ENCODE measurements at regions not wholly inside any gene's neighbourhood (a gene's known extent, or its start where the extent isn't known, plus 50 kb on each side); places are given as distances from the start of the nearest gene placed in this dataset.

DNA sequence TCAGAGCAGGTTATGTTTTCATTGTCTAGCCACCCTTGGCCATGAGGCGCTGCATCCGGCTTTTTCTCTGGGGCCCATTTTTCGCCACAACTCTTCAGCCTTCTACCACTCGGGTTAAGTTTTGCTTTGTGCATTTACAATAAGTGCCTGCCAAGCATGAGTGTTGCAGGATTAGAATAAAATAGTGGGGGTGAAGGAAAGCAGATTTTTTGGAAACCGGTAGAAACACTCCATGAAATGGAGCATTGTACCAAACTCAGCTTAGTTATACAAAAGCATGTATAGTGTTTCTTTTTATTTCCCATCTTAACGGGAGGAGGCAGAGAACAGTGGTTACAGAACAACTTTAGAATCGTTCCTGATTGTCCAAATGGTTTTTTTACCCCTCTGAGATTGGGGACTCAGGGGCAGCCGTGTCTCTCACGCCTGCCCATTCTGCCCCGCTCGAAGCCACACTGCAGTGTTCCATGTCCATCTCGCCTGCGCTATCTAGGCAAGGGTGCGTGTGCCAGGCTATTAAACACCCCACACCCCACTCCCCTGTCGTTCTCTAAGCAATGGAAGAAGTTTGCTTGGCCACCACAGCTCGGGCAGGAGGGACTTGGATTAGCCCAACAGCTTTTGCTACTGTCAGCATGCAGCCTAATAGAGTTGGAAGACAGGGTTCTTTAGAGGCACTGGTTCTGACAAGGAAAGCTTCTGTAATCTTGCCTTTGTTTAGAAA, 268.8 kb upstream of the WWC1 start:
- H3K9ac ChIP-seq (ENCODE audit: insufficient read depth, low read length, poor library complexity, severe bottlenecking) = no peak overlapping the region

DNA sequence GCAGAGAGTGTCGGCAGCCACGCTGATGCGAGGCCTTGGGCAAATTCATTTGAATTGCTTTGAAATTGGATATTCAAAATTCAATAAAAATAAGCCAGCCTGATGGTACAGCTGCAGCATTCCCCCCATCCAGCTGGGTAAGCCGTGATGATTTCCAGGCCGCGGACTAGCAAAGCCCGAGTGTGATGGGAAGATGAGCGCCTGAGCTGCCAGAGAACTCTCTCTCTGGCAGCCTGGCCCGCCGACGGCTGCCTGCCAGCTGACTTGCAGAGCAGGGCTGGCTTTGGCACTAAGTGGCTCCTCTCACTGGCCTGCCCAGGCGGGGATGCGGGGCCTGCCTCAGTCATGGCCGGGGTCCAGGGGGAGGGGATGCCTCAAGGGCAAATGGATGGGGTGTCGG, 268.3 kb upstream of the WWC1 start:
- no peak overlapping the region for H3K4me3 Mint-ChIP-seq
- H4K20me1 ChIP-seq (ENCODE audit: insufficient read depth, low read length) = no peaks in the 10 kb centered on the region
- no peaks in the 10 kb centered on the region for H3K36me3 Mint-ChIP-seq
- H3K4me1 ChIP-seq (ENCODE audit: control insufficient read depth in 1 of 2, insufficient read depth in 2 of 2, low read length in 2 of 2) = no peaks in the 10 kb centered on the region
- no peak overlapping the region for H2AFZ ChIP-seq (ENCODE audit: insufficient read depth, low read depth, low read length, poor library complexity, severe bottlenecking)
- H3K79me2 ChIP-seq (ENCODE audit: insufficient read depth, low read length) = no peaks in the 10 kb centered on the region
- no peaks in the 10 kb centered on the region for H3K9me3 Mint-ChIP-seq
- H3K4me2 ChIP-seq (replicated peaks; ENCODE audit: extremely low read depth, low read length, poor library complexity, severe bottlenecking) = no peak overlapping the region
- no peak overlapping the region for H3K27ac ChIP-seq (ENCODE audit: low read depth in 1 of 2, low read length in 2 of 2)
- peaks cover 4 to 6% of the 10 kb centered on the region in 2 donors for H3K27me3 ChIP-seq (ENCODE audit: control insufficient read depth in 2 of 2, insufficient read depth in 2 of 2, low read length in 2 of 2)
- H3K4me1 Mint-ChIP-seq = no peaks in the 10 kb centered on the region
- H3K9me3 ChIP-seq (replicated peaks in 1 of 2; ENCODE audit: control insufficient read depth in 1 of 2, insufficient read depth in 1 of 2, low read length in 2 of 2) = no peaks in the 10 kb centered on the region
- no peak overlapping the region for H3K4me3 ChIP-seq (replicated peaks in 1 of 3; ENCODE audit: low read depth in 2 of 3, low read length in 3 of 3)
- TF ChIP-seq, protein P1, sequence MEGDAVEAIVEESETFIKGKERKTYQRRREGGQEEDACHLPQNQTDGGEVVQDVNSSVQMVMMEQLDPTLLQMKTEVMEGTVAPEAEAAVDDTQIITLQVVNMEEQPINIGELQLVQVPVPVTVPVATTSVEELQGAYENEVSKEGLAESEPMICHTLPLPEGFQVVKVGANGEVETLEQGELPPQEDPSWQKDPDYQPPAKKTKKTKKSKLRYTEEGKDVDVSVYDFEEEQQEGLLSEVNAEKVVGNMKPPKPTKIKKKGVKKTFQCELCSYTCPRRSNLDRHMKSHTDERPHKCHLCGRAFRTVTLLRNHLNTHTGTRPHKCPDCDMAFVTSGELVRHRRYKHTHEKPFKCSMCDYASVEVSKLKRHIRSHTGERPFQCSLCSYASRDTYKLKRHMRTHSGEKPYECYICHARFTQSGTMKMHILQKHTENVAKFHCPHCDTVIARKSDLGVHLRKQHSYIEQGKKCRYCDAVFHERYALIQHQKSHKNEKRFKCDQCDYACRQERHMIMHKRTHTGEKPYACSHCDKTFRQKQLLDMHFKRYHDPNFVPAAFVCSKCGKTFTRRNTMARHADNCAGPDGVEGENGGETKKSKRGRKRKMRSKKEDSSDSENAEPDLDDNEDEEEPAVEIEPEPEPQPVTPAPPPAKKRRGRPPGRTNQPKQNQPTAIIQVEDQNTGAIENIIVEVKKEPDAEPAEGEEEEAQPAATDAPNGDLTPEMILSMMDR (IDR thresholded peaks at IDR 0.05) = no peak
- no peak overlapping the region for H3K9ac ChIP-seq (ENCODE audit: insufficient read depth, low read length, poor library complexity, severe bottlenecking)
- 93% methylated on average over 11 of the region's 15 CpGs for WGBS (ENCODE audit: insufficient coverage)
- no peak for DNase-seq
- no peaks in the 10 kb centered on the region for H3K36me3 ChIP-seq (replicated peaks in 1 of 2; ENCODE audit: control insufficient read depth in 1 of 2, insufficient read depth in 2 of 2, low read length in 2 of 2)
- H3K27ac Mint-ChIP-seq = no peak overlapping the region
- intact Hi-C loops (cut with micrococcal nuclease) = no loop called here
- peaks cover 0 to 9% (median 7%) of the 10 kb centered on the region in 3 donors for H3K27me3 Mint-ChIP-seq (ENCODE audit: low read depth in 3 of 3)

More for the DNA sequence above, 268.8 kb upstream of the WWC1 start:
- H2AFZ ChIP-seq (ENCODE audit: insufficient read depth, low read depth, low read length, poor library complexity, severe bottlenecking) = no peak overlapping the region
- 90% methylated on average over 14 of the region's 16 CpGs for WGBS (ENCODE audit: insufficient coverage)
- Mint-ChIP-seq H3K9me3 (no peaks in the 10 kb centered on the region), H3K4me1 (no peaks in the 10 kb centered on the region), H3K27me3 (ENCODE audit: low read depth in 3 of 3) (peaks cover 0 to 9% (median 7%) of the 10 kb centered on the region in 3 donors), H3K36me3 (no peaks in the 10 kb centered on the region), H3K27ac (no peak overlapping the region), H3K4me3 (no peak overlapping the region)
- peaks cover 4 to 6% of the 10 kb centered on the region in 2 donors for H3K27me3 ChIP-seq (ENCODE audit: control insufficient read depth in 2 of 2, insufficient read depth in 2 of 2, low read length in 2 of 2)
- no peak for DNase-seq
- no peaks in the 10 kb centered on the region for H3K36me3 ChIP-seq (replicated peaks in 1 of 2; ENCODE audit: control insufficient read depth in 1 of 2, insufficient read depth in 2 of 2, low read length in 2 of 2)
- intact Hi-C loops (cut with micrococcal nuclease) = no loop called here
- H3K79me2 ChIP-seq (ENCODE audit: insufficient read depth, low read length) = no peaks in the 10 kb centered on the region
- H4K20me1 ChIP-seq (ENCODE audit: insufficient read depth, low read length) = no peaks in the 10 kb centered on the region
- H3K4me2 ChIP-seq (replicated peaks; ENCODE audit: extremely low read depth, low read length, poor library complexity, severe bottlenecking) = no peak overlapping the region
- no peak overlapping the region for H3K4me3 ChIP-seq (replicated peaks in 1 of 3; ENCODE audit: low read depth in 2 of 3, low read length in 3 of 3)
- H3K27ac ChIP-seq (ENCODE audit: low read depth in 1 of 2, low read length in 2 of 2) = no peak overlapping the region
- TF ChIP-seq, protein P1 (IDR thresholded peaks at IDR 0.05) = no peak
- H3K9me3 ChIP-seq (replicated peaks in 1 of 2; ENCODE audit: control insufficient read depth in 1 of 2, insufficient read depth in 1 of 2, low read length in 2 of 2) = no peaks in the 10 kb centered on the region
- no peaks in the 10 kb centered on the region for H3K4me1 ChIP-seq (ENCODE audit: control insufficient read depth in 1 of 2, insufficient read depth in 2 of 2, low read length in 2 of 2)

Data from CD14-positive monocyte (primary cell).